Natural killer cell (primary cell): ENCODE measurements at regions not wholly inside any gene's neighbourhood (a gene's known extent, or its start where the extent isn't known, plus 50 kb on each side); places are given as distances from the start of the nearest gene placed in this dataset.

ENCODE experiments used
- ATAC-seq, 3 donors: fragments of 150-1000 bp in 2 of 3; fragments of 200-7000 bp in 1 of 3; cut with Tn5 transposase; 1 replicate in 1 of 3; 2 replicates in 2 of 3; pipeline ENCODE4 v1.10.0; 2021; ENCODE audit warnings: mild to moderate bottlenecking in 2 of 3, moderate library complexity in 2 of 3
- DNase-seq, 2 donors: peaks; one replicate each; pipeline versions ENCODE4 v3.0.0 to v3.0.0-alpha.2; 2013 to 2021; ENCODE audit warnings: mixed read lengths in 1 of 2
- H3K27ac ChIP-seq: one replicate; pipeline ENCODE4 v1.5.1; 2013; ENCODE audit warnings: mild to moderate bottlenecking, low read length
- H3K27me3 ChIP-seq: one replicate; pipeline ENCODE4 v1.6.1; 2013; ENCODE audit warnings: low read length; ENCODE audit not compliant: control insufficient read depth, insufficient read depth
- H3K36me3 ChIP-seq: one replicate; pipeline ENCODE4 v1.6.1; 2013; ENCODE audit warnings: low read length; ENCODE audit not compliant: control insufficient read depth, insufficient read depth
- H3K4me1 ChIP-seq: one replicate; pipeline ENCODE4 v1.6.1; 2013; ENCODE audit warnings: low read length; ENCODE audit not compliant: control insufficient read depth, insufficient read depth
- H3K4me3 ChIP-seq: one replicate; pipeline ENCODE4 v1.5.1; 2013; ENCODE audit warnings: low read length
- H3K9me3 ChIP-seq: one replicate; pipeline ENCODE4 v1.6.1; 2013; ENCODE audit warnings: low read length; ENCODE audit not compliant: control insufficient read depth, insufficient read depth
- H3K27ac Mint-ChIP-seq, 2 donors: one replicate each; pipeline ENCODE4 v1.8.0; 2022; ENCODE audit warnings: mild to moderate bottlenecking in 2 of 2, mixed read lengths in 2 of 2, moderate library complexity in 1 of 2
- H3K27me3 Mint-ChIP-seq, 2 donors: one replicate each; pipeline ENCODE4 v1.8.0; 2022; ENCODE audit warnings: low read depth in 2 of 2, mixed read lengths in 2 of 2
- H3K36me3 Mint-ChIP-seq: one replicate; pipeline ENCODE4 v1.8.0; 2022; ENCODE audit warnings: mixed read lengths
- H3K4me1 Mint-ChIP-seq, 2 donors: one replicate each; pipeline ENCODE4 v1.8.0; 2022; ENCODE audit warnings: mixed read lengths in 2 of 2
- H3K4me3 Mint-ChIP-seq: one replicate; pipeline ENCODE4 v1.8.0; 2022; ENCODE audit warnings: mild to moderate bottlenecking, moderate library complexity, mixed read lengths
- H3K9me3 Mint-ChIP-seq, 2 donors: one replicate each; pipeline ENCODE4 v1.8.0; 2022; ENCODE audit warnings: mixed read lengths in 2 of 2
- CTCF ChIP-seq: fragments of 200-600 bp; IDR thresholded peaks from one replicate; pipeline ENCODE4 v1.8.0; 2022; ENCODE audit warnings: antibody characterized with exemption
- WGBS: methylation state at CpG from one replicate; pipeline ENCODE4 v1.1.7; 2013; ENCODE audit warnings: missing lambda C conversion rate; ENCODE audit not compliant: insufficient coverage; 5-methylcytosine and 5-hydroxymethylcytosine counted together
- intact Hi-C: fragments of 100-400 bp; cut with micrococcal nuclease; formaldehyde crosslinking; loops from one replicate; pipeline ENCODE4 v1.14.2; 2022

GRCh38 chr11:14584595-14584994 is 59.0 kb upstream of the PDE3B start:
- Histone ChIP-seq H3K4me1 (peaks cover 3% of the 10 kb centered on the region), H3K4me3 (no peak overlapping the region), H3K36me3 (no peaks in the 10 kb centered on the region), H3K27ac (no peak overlapping the region), H3K27me3 (no peaks in the 10 kb centered on the region), H3K9me3 (no peaks in the 10 kb centered on the region)
- DNase-seq (no peak), ATAC-seq (no peak)
- peaks cover 0 to 2% of the 10 kb centered on the region in 2 donors for H3K27me3 Mint-ChIP-seq
- intact Hi-C loops = no loop called here
- H3K36me3 Mint-ChIP-seq = peaks cover 7% of the 10 kb centered on the region
- peaks cover 0 to 2% of the 10 kb centered on the region in 2 donors for H3K9me3 Mint-ChIP-seq
- peaks cover 21 to 35% of the 10 kb centered on the region in 2 donors for H3K4me1 Mint-ChIP-seq
- no peak overlapping the region for H3K4me3 Mint-ChIP-seq
- WGBS = 84% methylated on average over 2 of the region's 2 CpGs
- TF ChIP-seq CTCF = no peak
- H3K27ac Mint-ChIP-seq = no peak overlapping the region

DNA sequence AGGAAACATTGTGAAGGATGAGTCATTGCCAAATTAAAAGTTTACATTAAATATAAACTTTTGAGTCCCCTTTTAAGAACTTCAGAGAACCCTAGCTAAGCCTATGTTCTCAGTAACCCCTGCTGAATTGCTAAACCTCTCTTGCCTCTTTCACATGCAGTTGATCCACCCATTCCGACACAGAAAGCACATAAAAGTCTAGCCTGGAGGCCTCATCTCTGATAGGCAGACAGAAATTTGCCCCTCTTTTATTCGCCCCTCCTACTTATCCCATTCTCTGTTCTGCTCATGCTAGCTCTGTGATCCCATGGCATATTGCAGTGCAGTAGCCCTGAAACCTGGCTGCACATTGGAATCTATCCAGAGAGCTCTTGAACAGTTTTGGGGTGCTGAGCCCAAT is 58.2 kb upstream of the PDE3B start:
- Histone ChIP-seq H3K27me3 (no peaks in the 10 kb centered on the region), H3K27ac (no peak overlapping the region), H3K4me3 (no peak overlapping the region), H3K36me3 (no peaks in the 10 kb centered on the region), H3K9me3 (no peaks in the 10 kb centered on the region), H3K4me1 (no peaks in the 10 kb centered on the region)
- H3K4me1 Mint-ChIP-seq = peaks cover 13 to 26% of the 10 kb centered on the region in 2 donors
- intact Hi-C loops = no loop called here
- DNase-seq = no peak
- no peak for TF ChIP-seq CTCF
- H3K9me3 Mint-ChIP-seq = peaks cover 0 to 2% of the 10 kb centered on the region in 2 donors
- no peak for ATAC-seq
- no peak overlapping the region for H3K4me3 Mint-ChIP-seq
- H3K27me3 Mint-ChIP-seq = peaks cover 0 to 2% of the 10 kb centered on the region in 2 donors
- no peak overlapping the region for H3K27ac Mint-ChIP-seq
- 94% methylated on average over 2 of the region's 2 CpGs for WGBS
- peaks cover 7% of the 10 kb centered on the region for H3K36me3 Mint-ChIP-seq

GRCh38 chr11:14587258-14587657 is 56.3 kb upstream of the PDE3B start:
- Mint-ChIP-seq H3K4me1 (peaks cover 8 to 21% of the 10 kb centered on the region in 2 donors), H3K27me3 (peaks cover 0 to 2% of the 10 kb centered on the region in 2 donors), H3K27ac (no peak overlapping the region), H3K9me3 (peaks cover 0 to 2% of the 10 kb centered on the region in 2 donors), H3K36me3 (peaks cover 7% of the 10 kb centered on the region), H3K4me3 (no peak overlapping the region)
- H3K4me1 ChIP-seq = no peaks in the 10 kb centered on the region
- DNase-seq (no peak), ATAC-seq (no peak)
- intact Hi-C loops = no loop called here
- H3K9me3 ChIP-seq = no peaks in the 10 kb centered on the region
- H3K36me3 ChIP-seq = no peaks in the 10 kb centered on the region
- no peaks in the 10 kb centered on the region for H3K27me3 ChIP-seq
- no peak overlapping the region for H3K27ac ChIP-seq
- no peak for TF ChIP-seq CTCF
- H3K4me3 ChIP-seq = no peak overlapping the region
- WGBS = 81% methylated on average over 2 of the region's 2 CpGs

GRCh38 chr11:14588681-14589080 is 54.9 kb upstream of the PDE3B start:
- DNase-seq (no peak), ATAC-seq (no peak)
- Histone ChIP-seq H3K9me3 (no peaks in the 10 kb centered on the region), H3K27ac (no peak overlapping the region), H3K4me1 (no peaks in the 10 kb centered on the region), H3K4me3 (no peak overlapping the region), H3K27me3 (no peaks in the 10 kb centered on the region), H3K36me3 (no peaks in the 10 kb centered on the region)
- Mint-ChIP-seq H3K9me3 (no peaks in the 10 kb centered on the region), H3K27ac (no peak overlapping the region), H3K4me1 (peaks cover 0 to 20% of the 10 kb centered on the region in 2 donors), H3K27me3 (peaks cover 0 to 2% of the 10 kb centered on the region in 2 donors), H3K36me3 (no peaks in the 10 kb centered on the region), H3K4me3 (no peak overlapping the region)
- no peak for TF ChIP-seq CTCF
- 97% methylated on average over 1 of the region's 2 CpGs for WGBS
- intact Hi-C loops = no loop called here
